ENCODE measurements at regions not wholly inside any gene's neighbourhood (a gene's known extent, or its start where the extent isn't known, plus 50 kb on each side); places are given as distances from the start of the nearest gene placed in this dataset.

DNA sequence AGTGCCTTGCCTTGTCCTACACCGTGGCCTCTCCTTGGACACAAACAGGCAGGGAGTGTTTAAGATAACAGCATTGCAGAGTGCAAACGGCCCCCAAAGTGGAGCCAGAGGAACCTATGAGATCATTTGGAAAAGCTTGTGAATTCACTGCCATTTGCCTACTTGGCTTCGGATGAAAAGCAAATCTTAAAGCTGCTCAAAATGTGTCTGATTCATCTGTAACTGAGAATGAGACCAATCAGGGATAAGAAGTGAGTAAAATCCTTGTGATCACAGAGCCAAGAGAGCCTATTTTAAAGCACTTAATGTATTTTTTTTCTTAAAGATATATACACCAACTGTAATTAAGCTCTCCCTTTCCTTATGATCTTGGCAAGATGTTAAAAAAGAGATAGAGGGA is 65.7 kb upstream of the BACH2 start:
- TF ChIP-seq CTCF (IDR thresholded peaks at IDR 0.05) (no peak), EZH2 (IDR thresholded peaks at IDR 0.05; ENCODE audit: borderline replicate concordance, insufficient read depth, low read depth, low read length, poor library complexity, severe bottlenecking) (no peak)

Data from B cell (primary cell).